ENCODE measurements at regions not wholly inside any gene's neighbourhood (a gene's known extent, or its start where the extent isn't known, plus 50 kb on each side); places are given as distances from the start of the nearest gene placed in this dataset.

- no peak overlapping the region for H3K27ac Mint-ChIP-seq (ENCODE audit: unreplicated experiment)
- H3K4me1 Mint-ChIP-seq (ENCODE audit: unreplicated experiment), result no peaks in the 10 kb centered on the region
- no peak for DNase-seq (ENCODE audit: extremely low spot score, unreplicated experiment)
- no peak for TF ChIP-seq CTCF (IDR thresholded peaks at IDR 0.05)
- H3K4me3 Mint-ChIP-seq (ENCODE audit: unreplicated experiment), result no peak overlapping the region
- H3K27me3 Mint-ChIP-seq (ENCODE audit: unreplicated experiment), result no peaks in the 10 kb centered on the region
- no peaks in the 10 kb centered on the region for H3K9me3 Mint-ChIP-seq (ENCODE audit: unreplicated experiment)
- no peaks in the 10 kb centered on the region for H3K36me3 Mint-ChIP-seq (ENCODE audit: unreplicated experiment)
These were observed 1554.8 kb upstream of the TMEFF2 start for GRCh38 chr2:193749485-193749884.

DNA sequence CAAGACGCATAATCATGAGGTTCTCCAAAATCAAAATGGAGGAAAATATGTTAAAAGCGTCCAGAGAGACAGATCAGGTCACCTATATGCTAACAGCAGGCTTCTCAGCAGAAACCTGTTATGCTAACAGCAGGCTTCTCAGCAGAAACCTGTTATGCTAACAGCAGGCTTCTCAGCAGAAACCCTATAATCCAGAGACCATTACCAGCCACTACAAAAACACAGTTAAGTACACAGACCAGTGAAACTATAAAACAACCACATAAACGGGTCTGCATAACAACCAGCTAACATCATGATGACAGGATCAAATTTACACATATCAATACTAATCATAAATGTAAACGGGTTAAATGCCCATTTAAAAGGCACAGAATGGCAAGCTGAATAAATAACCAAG, 1548.4 kb upstream of the TMEFF2 start:
- no peak overlapping the region for H3K27ac Mint-ChIP-seq (ENCODE audit: unreplicated experiment)
- no peak overlapping the region for H3K4me3 Mint-ChIP-seq (ENCODE audit: unreplicated experiment)
- no peaks in the 10 kb centered on the region for H3K27me3 Mint-ChIP-seq (ENCODE audit: unreplicated experiment)
- H3K9me3 Mint-ChIP-seq (ENCODE audit: unreplicated experiment), result peaks cover 27% of the 10 kb centered on the region
- no peak for TF ChIP-seq CTCF (IDR thresholded peaks at IDR 0.05)
- H3K36me3 Mint-ChIP-seq (ENCODE audit: unreplicated experiment), result peaks cover 9% of the 10 kb centered on the region
- peaks cover 9% of the 10 kb centered on the region for H3K4me1 Mint-ChIP-seq (ENCODE audit: unreplicated experiment)
- no peak for DNase-seq (ENCODE audit: extremely low spot score, unreplicated experiment)

GRCh38 chr2:193738892-193739291, 1544.2 kb upstream of the TMEFF2 start:
- no peak for TF ChIP-seq CTCF (IDR thresholded peaks at IDR 0.05)
- no peak overlapping the region for H3K27ac Mint-ChIP-seq (ENCODE audit: unreplicated experiment)
- no peak overlapping the region for H3K4me3 Mint-ChIP-seq (ENCODE audit: unreplicated experiment)
- H3K27me3 Mint-ChIP-seq (ENCODE audit: unreplicated experiment), result no peaks in the 10 kb centered on the region
- peaks cover 25% of the 10 kb centered on the region for H3K9me3 Mint-ChIP-seq (ENCODE audit: unreplicated experiment)
- H3K4me1 Mint-ChIP-seq (ENCODE audit: unreplicated experiment), result peaks cover 9% of the 10 kb centered on the region
- DNase-seq (ENCODE audit: extremely low spot score, unreplicated experiment), result no peak
- peaks cover 6% of the 10 kb centered on the region for H3K36me3 Mint-ChIP-seq (ENCODE audit: unreplicated experiment)

DNA sequence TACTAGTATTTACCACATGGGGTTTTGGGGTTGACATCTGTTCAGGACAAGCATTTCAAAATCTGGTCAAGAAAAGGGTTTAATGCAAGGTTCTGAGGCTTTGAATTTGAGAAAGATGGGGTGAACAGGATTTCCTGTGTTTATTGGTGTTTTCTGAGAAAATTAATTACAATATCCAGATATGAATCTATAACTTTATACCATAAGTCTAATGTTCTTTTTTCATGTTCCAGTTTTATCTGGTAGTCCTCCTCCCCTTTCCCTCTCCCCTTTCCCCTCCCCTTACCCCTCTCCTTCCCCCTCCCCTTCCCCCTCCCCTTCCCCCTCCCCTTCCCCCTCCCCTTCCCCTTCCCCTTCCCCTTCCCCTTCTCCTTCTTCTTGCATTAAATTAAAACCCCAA, 1518.2 kb upstream of the TMEFF2 start:
- Mint-ChIP-seq H3K9me3 (ENCODE audit: unreplicated experiment) (peaks cover 10% of the 10 kb centered on the region), H3K4me1 (ENCODE audit: unreplicated experiment) (no peaks in the 10 kb centered on the region), H3K36me3 (ENCODE audit: unreplicated experiment) (peaks cover 7% of the 10 kb centered on the region), H3K27ac (ENCODE audit: unreplicated experiment) (no peak overlapping the region), H3K4me3 (ENCODE audit: unreplicated experiment) (no peak overlapping the region), H3K27me3 (ENCODE audit: unreplicated experiment) (no peaks in the 10 kb centered on the region)
- no peak for DNase-seq (ENCODE audit: extremely low spot score, unreplicated experiment)
- no peak for TF ChIP-seq CTCF (IDR thresholded peaks at IDR 0.05)

DNA sequence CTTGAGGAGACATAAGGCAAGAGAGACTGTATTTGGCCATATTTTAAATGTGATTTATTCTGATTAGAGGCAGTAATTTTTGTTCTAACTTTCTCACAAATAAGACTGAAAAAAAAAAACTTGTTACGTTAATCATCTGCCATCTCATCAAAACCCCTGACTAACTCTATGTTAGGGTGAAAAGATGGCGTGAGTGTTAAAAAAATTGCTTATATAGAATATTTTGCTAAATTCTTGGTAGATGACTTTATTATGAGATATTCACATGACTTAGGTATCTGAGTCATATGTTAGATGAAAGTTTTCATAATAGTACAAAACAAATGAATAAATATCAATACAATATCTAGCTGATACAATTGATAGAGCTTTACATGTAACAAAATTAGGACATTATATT, 1508.7 kb upstream of the TMEFF2 start:
- Mint-ChIP-seq H3K27me3 (ENCODE audit: unreplicated experiment) (no peaks in the 10 kb centered on the region), H3K27ac (ENCODE audit: unreplicated experiment) (no peak overlapping the region), H3K36me3 (ENCODE audit: unreplicated experiment) (peaks cover 2% of the 10 kb centered on the region), H3K9me3 (ENCODE audit: unreplicated experiment) (no peaks in the 10 kb centered on the region), H3K4me3 (ENCODE audit: unreplicated experiment) (no peak overlapping the region), H3K4me1 (ENCODE audit: unreplicated experiment) (peaks cover 14% of the 10 kb centered on the region)
- no peak for TF ChIP-seq CTCF (IDR thresholded peaks at IDR 0.05)
- DNase-seq (ENCODE audit: extremely low spot score, unreplicated experiment), result no peak

Measured in osteocyte (in vitro differentiated cells).